ENCODE measurements at regions not wholly inside any gene's neighbourhood (a gene's known extent, or its start where the extent isn't known, plus 50 kb on each side); places are given as distances from the start of the nearest gene placed in this dataset.

GRCh38 chr2:52877703-52878102 is 889.9 kb upstream of the CHAC2 start:
- Histone ChIP-seq H3K9me2 (replicated peaks; ENCODE audit: insufficient read depth) (no peaks in the 10 kb centered on the region), H3K4me1 (ENCODE audit: insufficient read depth) (no peaks in the 10 kb centered on the region), H3K36me3 (replicated peaks; ENCODE audit: insufficient read depth, low read depth) (no peaks in the 10 kb centered on the region), H4K20me1 (ENCODE audit: insufficient read depth, poor library complexity, severe bottlenecking) (no peaks in the 10 kb centered on the region), H3K79me2 (no peaks in the 10 kb centered on the region), H3K9me3 (ENCODE audit: low read depth) (no peaks in the 10 kb centered on the region), H2AFZ (no peak overlapping the region), H3K4me2 (no peak overlapping the region), H3K27me3 (no peaks in the 10 kb centered on the region), H3K27ac (no peak overlapping the region), H3K4me3 (no peak overlapping the region)
- DNase-seq (ENCODE audit: low spot score) = no peak
- 72% methylated on average over 1 of the region's 1 CpG for whole genome bisulfite sequencing (ENCODE audit: low lambda C conversion rate, missing lambda C conversion rate)
- TF ChIP-seq EZH2phosphoT487 (IDR thresholded peaks at IDR 0.05; ENCODE audit: low read depth, severe bottlenecking, unreplicated experiment) = no peak
- TF ChIP-seq EZH2 (IDR thresholded peaks at IDR 0.05; ENCODE audit: borderline replicate concordance) = no peak

DNA sequence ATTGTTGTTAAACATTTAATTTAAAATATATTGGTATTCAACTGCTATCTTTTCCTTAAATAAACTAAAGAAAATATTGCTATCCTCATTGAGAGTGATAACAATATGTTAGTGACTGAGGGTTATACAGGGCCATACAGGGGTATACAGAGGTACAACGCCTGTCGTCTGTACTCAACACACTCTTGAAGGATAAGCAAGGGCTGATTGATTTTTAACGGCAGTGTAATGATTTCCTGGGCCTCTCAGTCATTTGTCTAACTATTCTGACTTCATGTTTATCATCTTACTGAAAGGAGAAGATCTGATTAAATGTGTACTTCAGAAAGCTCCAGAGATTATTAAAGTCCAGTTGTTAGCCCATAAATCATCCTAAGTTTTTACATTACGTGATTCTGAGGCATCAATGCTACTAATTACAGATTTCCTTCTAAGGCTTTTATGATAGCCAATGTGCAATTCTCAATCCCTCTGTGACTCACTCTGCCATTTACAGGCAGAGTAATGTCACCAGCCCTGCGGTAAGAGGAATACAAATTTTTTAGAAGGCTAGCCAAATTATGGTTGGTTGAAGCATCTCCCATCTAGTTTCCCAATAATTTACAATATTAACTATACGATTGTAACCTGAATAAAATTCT is 893.0 kb upstream of the CHAC2 start:
- no peaks in the 10 kb centered on the region for H3K9me3 ChIP-seq (ENCODE audit: low read depth)
- H3K79me2 ChIP-seq = no peaks in the 10 kb centered on the region
- no peak overlapping the region for H2AFZ ChIP-seq
- TF ChIP-seq EZH2phosphoT487 (IDR thresholded peaks at IDR 0.05; ENCODE audit: low read depth, severe bottlenecking, unreplicated experiment) = no peak
- no peak for TF ChIP-seq CTCF (IDR thresholded peaks at IDR 0.05; ENCODE audit: poor library complexity)
- no peak for TF ChIP-seq EZH2 (IDR thresholded peaks at IDR 0.05; ENCODE audit: borderline replicate concordance)
- no peaks in the 10 kb centered on the region for H3K27me3 ChIP-seq
- WGBS (ENCODE audit: low lambda C conversion rate, missing lambda C conversion rate) = 68% methylated on average over 6 of the region's 6 CpGs
- H3K36me3 ChIP-seq (replicated peaks; ENCODE audit: insufficient read depth, low read depth) = no peaks in the 10 kb centered on the region
- no peak overlapping the region for H3K27ac ChIP-seq
- H3K4me3 ChIP-seq = no peak overlapping the region
- H3K9me2 ChIP-seq (replicated peaks; ENCODE audit: insufficient read depth) = no peaks in the 10 kb centered on the region
- no peak for DNase-seq (ENCODE audit: low spot score)
- no peaks in the 10 kb centered on the region for H3K4me1 ChIP-seq (ENCODE audit: insufficient read depth)
- no peaks in the 10 kb centered on the region for H4K20me1 ChIP-seq (ENCODE audit: insufficient read depth, poor library complexity, severe bottlenecking)
- no peak overlapping the region for H3K4me2 ChIP-seq

- Histone ChIP-seq H3K4me1 (ENCODE audit: insufficient read depth) (no peaks in the 10 kb centered on the region), H3K9me3 (ENCODE audit: low read depth) (no peaks in the 10 kb centered on the region), H3K79me2 (no peaks in the 10 kb centered on the region), H4K20me1 (ENCODE audit: insufficient read depth, poor library complexity, severe bottlenecking) (no peaks in the 10 kb centered on the region), H3K27me3 (no peaks in the 10 kb centered on the region), H3K4me3 (no peak overlapping the region), H3K9me2 (replicated peaks; ENCODE audit: insufficient read depth) (no peaks in the 10 kb centered on the region), H3K27ac (no peak overlapping the region), H3K36me3 (replicated peaks; ENCODE audit: insufficient read depth, low read depth) (no peaks in the 10 kb centered on the region), H2AFZ (no peak overlapping the region), H3K4me2 (no peak overlapping the region)
- DNase-seq (ENCODE audit: low spot score) = no peak
- TF ChIP-seq EZH2 (IDR thresholded peaks at IDR 0.05; ENCODE audit: borderline replicate concordance) (no peak), EZH2phosphoT487 (IDR thresholded peaks at IDR 0.05; ENCODE audit: low read depth, severe bottlenecking, unreplicated experiment) (no peak), CTCF (IDR thresholded peaks at IDR 0.05; ENCODE audit: poor library complexity) (no peak)
- WGBS (ENCODE audit: low lambda C conversion rate, missing lambda C conversion rate) = 84% methylated on average over 3 of the region's 3 CpGs
These were observed 904.8 kb upstream of the CHAC2 start for GRCh38 chr2:52862801-52863200.

DNA sequence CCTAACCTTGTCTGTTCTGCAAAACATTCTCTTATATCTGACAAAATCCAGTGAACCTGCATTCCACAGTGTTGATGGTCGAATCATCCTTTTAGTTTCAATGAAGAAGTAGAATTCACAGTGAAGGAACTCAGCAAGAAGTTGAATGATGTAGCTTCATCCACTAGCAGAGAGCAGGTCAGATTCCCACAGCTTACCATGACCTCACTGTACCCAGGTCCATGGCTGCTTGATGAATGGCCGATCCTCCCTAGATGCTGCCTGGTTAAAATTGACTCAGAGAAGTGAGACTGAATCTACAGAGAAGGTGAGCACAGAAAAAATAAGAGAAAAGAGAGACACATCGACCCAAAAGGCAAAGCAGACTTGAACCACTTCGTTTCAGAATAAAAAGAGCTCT is 906.0 kb upstream of the CHAC2 start:
- no peak for TF ChIP-seq CTCF (IDR thresholded peaks at IDR 0.05; ENCODE audit: poor library complexity)
- Histone ChIP-seq H4K20me1 (ENCODE audit: insufficient read depth, poor library complexity, severe bottlenecking) (no peaks in the 10 kb centered on the region), H3K79me2 (no peaks in the 10 kb centered on the region), H3K4me1 (ENCODE audit: insufficient read depth) (no peaks in the 10 kb centered on the region), H3K27me3 (no peaks in the 10 kb centered on the region), H3K27ac (no peak overlapping the region), H3K4me3 (no peak overlapping the region), H3K9me3 (ENCODE audit: low read depth) (no peaks in the 10 kb centered on the region), H2AFZ (no peak overlapping the region), H3K4me2 (no peak overlapping the region), H3K36me3 (replicated peaks; ENCODE audit: insufficient read depth, low read depth) (no peaks in the 10 kb centered on the region), H3K9me2 (replicated peaks; ENCODE audit: insufficient read depth) (no peaks in the 10 kb centered on the region)
- WGBS (ENCODE audit: low lambda C conversion rate, missing lambda C conversion rate) = 89% methylated on average over 4 of the region's 4 CpGs
- DNase-seq (ENCODE audit: low spot score) = no peak
